ENCODE measurements at regions not wholly inside any gene's neighbourhood (a gene's known extent, or its start where the extent isn't known, plus 50 kb on each side); places are given as distances from the start of the nearest gene placed in this dataset.

GRCh38 chr2:8563814-8564474 lies 117.9 kb upstream of the ID2 start:
- peak; percentile 28; the same call in 1 of the 2 replicates for TF ChIP-seq CTCF (conservative IDR thresholded peaks at IDR 0.05; ENCODE audit: low read length)
- no peak for TF ChIP-seq EZH2phosphoT487 (IDR thresholded peaks at IDR 0.05; ENCODE audit: borderline replicate concordance)

Measured in Loucy (cell line).